ENCODE measurements at regions not wholly inside any gene's neighbourhood (a gene's known extent, or its start where the extent isn't known, plus 50 kb on each side); places are given as distances from the start of the nearest gene placed in this dataset.

GRCh38 chr1:168832661-168833060 is 103.7 kb upstream of the DPT start:
- DNase-seq (ENCODE audit: low read depth in 1 of 2, low spot score in 1 of 2) (no peak), ATAC-seq (no peak), FAIRE-seq (no peak)
- Histone ChIP-seq H3K27ac (0 out of 6 replicates have a peak overlapping the region, but pooled peaks of 1 of the 2 experiments have one; percentile 38), H3K9me3 (no peaks in the 10 kb centered on the region), H3K4me1 (peaks cover 32% of the 10 kb centered on the region), H3K4me2 (no peak overlapping the region), H3K4me3 (no peak overlapping the region)
- TF ChIP-seq CHD2 (IDR thresholded peaks at IDR 0.05; ENCODE audit: low read length, partially characterized antibody) (no peak), ZC3H11A (IDR thresholded peaks at IDR 0.05) (no peak), ESRRA (IDR thresholded peaks at IDR 0.05; ENCODE audit: borderline replicate concordance, low read length) (no peak), JUNB (IDR thresholded peaks at IDR 0.05) (no peak), E2F6 (IDR thresholded peaks at IDR 0.05; ENCODE audit: borderline replicate concordance, low read depth) (no peak), CBX2 (IDR thresholded peaks at IDR 0.05; ENCODE audit: borderline replicate concordance, low read depth) (no peak), BHLHE40 (IDR thresholded peaks at IDR 0.05; ENCODE audit: low read depth, low read length) (no peak), POLR2A (IDR thresholded peaks at IDR 0.05; ENCODE audit: low read length) (no peak), FOSL2 (IDR thresholded peaks at IDR 0.05) (no peak), FOSL2 (CRISPR knock-in tag; IDR thresholded peaks at IDR 0.05) (no peak), NR3C1 (IDR thresholded peaks at IDR 0.05) (no peak), ZNF302 (CRISPR knock-in tag; IDR thresholded peaks at IDR 0.05) (no peak), HES2 (IDR thresholded peaks at IDR 0.05) (no peak), HOXA7 (CRISPR knock-in tag; IDR thresholded peaks at IDR 0.05) (no peak), MAX (IDR thresholded peaks at IDR 0.05) (no peak), PBX3 (IDR thresholded peaks at IDR 0.05) (no peak), CBX8 (IDR thresholded peaks at IDR 0.05) (no peak), SREBF2 (IDR thresholded peaks at IDR 0.05) (no peak)
- ChIA-PET POLR2A (no interaction called here), CTCF (no interaction called here)
- 67% methylated on average over 2 of the region's 2 CpGs for WGBS (ENCODE audit: missing lambda C conversion rate)

GRCh38 chr1:168833362-168833761 is 104.4 kb upstream of the DPT start:
- 74% methylated on average over 1 of the region's 1 CpG for WGBS (ENCODE audit: missing lambda C conversion rate)
- Histone ChIP-seq H3K9me3 (no peaks in the 10 kb centered on the region), H3K4me1 (peaks cover 32% of the 10 kb centered on the region), H3K27ac (peak overlapping the region; percentile 64 to 74; a peak in 5 of 6 replicates), H3K4me2 (peak overlapping the region; percentile 53; the same call in 2 of the 3 replicates), H3K4me3 (no peak overlapping the region)
- ATAC-seq (no peak), FAIRE-seq (no peak), DNase-seq (ENCODE audit: low read depth in 1 of 2, low spot score in 1 of 2) (no peak)
- no peak for TF ChIP-seq EHMT2 (IDR thresholded peaks at IDR 0.05; ENCODE audit: low read depth)
- TF ChIP-seq CBX2 (IDR thresholded peaks at IDR 0.05; ENCODE audit: borderline replicate concordance, low read depth) = no peak
- TF ChIP-seq TFCP2L1 (CRISPR knock-in tag; IDR thresholded peaks at IDR 0.05) = no peak
- TF ChIP-seq HOXA7 (CRISPR knock-in tag; IDR thresholded peaks at IDR 0.05) = no peak
- no peak for TF ChIP-seq TP53 (CRISPR knock-in tag; IDR thresholded peaks at IDR 0.05)
- no peak for TF ChIP-seq HMGXB4 (CRISPR knock-in tag; IDR thresholded peaks at IDR 0.05; ENCODE audit: borderline replicate concordance)
- no peak for TF ChIP-seq ATOH8 (CRISPR knock-in tag; IDR thresholded peaks at IDR 0.05; ENCODE audit: low read depth)
- no peak for TF ChIP-seq MAFK (IDR thresholded peaks at IDR 0.05; ENCODE audit: partially characterized antibody)
- TF ChIP-seq FOSB (CRISPR knock-in tag; IDR thresholded peaks at IDR 0.05) = no peak
- TF ChIP-seq FOXS1 (CRISPR knock-in tag; IDR thresholded peaks at IDR 0.05) = no peak
- no peak for TF ChIP-seq RCOR1 (IDR thresholded peaks at IDR 0.05; ENCODE audit: low read depth, low read length)
- CTCF ChIA-PET = no interaction called here
- POLR2A ChIA-PET = no interaction called here
